Ishikawa (cell line): ENCODE measurements at regions not wholly inside any gene's neighbourhood (a gene's known extent, or its start where the extent isn't known, plus 50 kb on each side); places are given as distances from the start of the nearest gene placed in this dataset.

ENCODE experiments used
- CEBPB ChIP-seq: IDR thresholded peaks from 2 replicates; pipeline ENCODE4 v1.6.1; 2012
- CREB1 ChIP-seq: IDR thresholded peaks from 2 replicates; pipeline ENCODE4 v1.6.1; 2012; ENCODE audit warnings: low read depth
- EGR1 ChIP-seq: IDR thresholded peaks from 2 replicates; pipeline ENCODE4 v1.6.1; 2012
- EP300 ChIP-seq: IDR thresholded peaks from 2 replicates; pipeline ENCODE4 v1.6.1; 2012; ENCODE audit warnings: borderline replicate concordance
- FOXM1 ChIP-seq: IDR thresholded peaks from 2 replicates; pipeline ENCODE4 v1.6.1; 2012; ENCODE audit warnings: low read depth, borderline replicate concordance
- NFIC ChIP-seq: IDR thresholded peaks from 2 replicates; pipeline ENCODE4 v1.6.1; 2012
- RAD21 ChIP-seq: IDR thresholded peaks from 2 replicates; pipeline ENCODE4 v1.6.1; 2012; ENCODE audit warnings: low read depth
- TAF1 ChIP-seq: IDR thresholded peaks from 2 replicates; pipeline ENCODE4 v1.6.1; 2012; ENCODE audit warnings: low read depth, mild to moderate bottlenecking
- TCF12 ChIP-seq: IDR thresholded peaks from 2 replicates; pipeline ENCODE4 v1.6.1; 2012; ENCODE audit warnings: low read depth
- TEAD4 ChIP-seq: IDR thresholded peaks from 2 replicates; pipeline ENCODE4 v1.6.1; 2012
- YY1 ChIP-seq: IDR thresholded peaks from 2 replicates; pipeline ENCODE4 v1.6.1; 2012; ENCODE audit warnings: low read depth
- ZBTB7A ChIP-seq: IDR thresholded peaks from 2 replicates; pipeline ENCODE4 v1.6.1; 2012; ENCODE audit warnings: low read depth
- TF ChIP-seq, protein P1 (sequence below): IDR thresholded peaks from 2 replicates; pipeline ENCODE4 v1.6.1; 2012
- TF ChIP-seq, protein P2 (sequence below): IDR thresholded peaks from 2 replicates; pipeline ENCODE4 v1.6.1; 2012; ENCODE audit warnings: low read depth, mild to moderate bottlenecking
- TF ChIP-seq, protein P3 (sequence below): IDR thresholded peaks from 2 replicates; pipeline ENCODE4 v1.6.1; 2012

DNA sequence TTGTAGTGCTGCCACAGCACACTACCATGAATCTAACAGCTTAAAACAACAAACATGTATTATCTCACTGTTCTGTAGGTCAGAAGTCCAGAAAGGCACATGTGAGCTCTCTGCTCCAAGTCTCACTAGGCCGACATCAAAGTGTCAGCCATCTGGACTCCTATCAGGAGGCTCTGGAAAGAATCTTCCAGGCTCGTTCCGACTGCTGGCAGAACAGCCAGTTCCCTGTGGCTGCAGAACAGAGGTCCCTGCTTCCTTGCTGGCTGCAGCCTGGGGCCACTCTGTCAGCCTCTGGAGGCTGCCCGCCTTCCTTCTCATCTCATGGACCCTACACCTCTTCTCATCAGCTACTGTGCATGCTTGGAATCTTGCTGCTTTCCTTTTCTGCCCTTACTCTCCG, 168.9 kb downstream of the CBLN1 start:
- TF ChIP-seq CREB1 = no peak
- no peak for TF ChIP-seq NFIC
- TF ChIP-seq, protein P1, sequence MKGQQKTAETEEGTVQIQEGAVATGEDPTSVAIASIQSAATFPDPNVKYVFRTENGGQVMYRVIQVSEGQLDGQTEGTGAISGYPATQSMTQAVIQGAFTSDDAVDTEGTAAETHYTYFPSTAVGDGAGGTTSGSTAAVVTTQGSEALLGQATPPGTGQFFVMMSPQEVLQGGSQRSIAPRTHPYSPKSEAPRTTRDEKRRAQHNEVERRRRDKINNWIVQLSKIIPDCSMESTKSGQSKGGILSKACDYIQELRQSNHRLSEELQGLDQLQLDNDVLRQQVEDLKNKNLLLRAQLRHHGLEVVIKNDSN = no peak
- no peak for TF ChIP-seq RAD21
- no peak for TF ChIP-seq FOXM1
- TF ChIP-seq YY1 = no peak
- TF ChIP-seq EP300 = no peak
- no peak for TF ChIP-seq TEAD4

DNA sequence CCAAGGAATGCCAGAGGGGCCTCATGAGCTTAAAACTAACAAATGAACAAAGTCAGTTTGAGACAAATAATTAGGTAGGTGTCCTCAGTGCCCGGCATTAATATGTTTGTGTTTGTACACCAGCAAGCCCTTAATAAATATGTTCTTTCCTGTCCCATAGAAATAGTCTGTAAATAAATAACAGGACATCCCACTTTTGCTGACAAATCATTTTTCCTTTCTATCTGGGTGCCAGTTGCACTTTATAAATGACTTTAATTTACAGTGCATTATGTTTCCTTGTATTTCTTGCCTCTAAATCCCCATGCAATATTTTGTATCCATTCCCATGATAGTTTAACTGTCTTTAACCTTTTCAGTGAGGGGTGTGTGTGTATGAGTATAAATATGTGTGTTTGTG, 170.3 kb downstream of the CBLN1 start:
- TF ChIP-seq NFIC = no peak
- no peak for TF ChIP-seq TCF12
- no peak for TF ChIP-seq ZBTB7A
- TF ChIP-seq TAF1 = no peak
- no peak for TF ChIP-seq RAD21
- TF ChIP-seq FOXM1 = no peak
- TF ChIP-seq EP300 = no peak
- TF ChIP-seq CEBPB = no peak
- TF ChIP-seq, protein P1 = no peak
- no peak for TF ChIP-seq EGR1
- TF ChIP-seq, protein P2, sequence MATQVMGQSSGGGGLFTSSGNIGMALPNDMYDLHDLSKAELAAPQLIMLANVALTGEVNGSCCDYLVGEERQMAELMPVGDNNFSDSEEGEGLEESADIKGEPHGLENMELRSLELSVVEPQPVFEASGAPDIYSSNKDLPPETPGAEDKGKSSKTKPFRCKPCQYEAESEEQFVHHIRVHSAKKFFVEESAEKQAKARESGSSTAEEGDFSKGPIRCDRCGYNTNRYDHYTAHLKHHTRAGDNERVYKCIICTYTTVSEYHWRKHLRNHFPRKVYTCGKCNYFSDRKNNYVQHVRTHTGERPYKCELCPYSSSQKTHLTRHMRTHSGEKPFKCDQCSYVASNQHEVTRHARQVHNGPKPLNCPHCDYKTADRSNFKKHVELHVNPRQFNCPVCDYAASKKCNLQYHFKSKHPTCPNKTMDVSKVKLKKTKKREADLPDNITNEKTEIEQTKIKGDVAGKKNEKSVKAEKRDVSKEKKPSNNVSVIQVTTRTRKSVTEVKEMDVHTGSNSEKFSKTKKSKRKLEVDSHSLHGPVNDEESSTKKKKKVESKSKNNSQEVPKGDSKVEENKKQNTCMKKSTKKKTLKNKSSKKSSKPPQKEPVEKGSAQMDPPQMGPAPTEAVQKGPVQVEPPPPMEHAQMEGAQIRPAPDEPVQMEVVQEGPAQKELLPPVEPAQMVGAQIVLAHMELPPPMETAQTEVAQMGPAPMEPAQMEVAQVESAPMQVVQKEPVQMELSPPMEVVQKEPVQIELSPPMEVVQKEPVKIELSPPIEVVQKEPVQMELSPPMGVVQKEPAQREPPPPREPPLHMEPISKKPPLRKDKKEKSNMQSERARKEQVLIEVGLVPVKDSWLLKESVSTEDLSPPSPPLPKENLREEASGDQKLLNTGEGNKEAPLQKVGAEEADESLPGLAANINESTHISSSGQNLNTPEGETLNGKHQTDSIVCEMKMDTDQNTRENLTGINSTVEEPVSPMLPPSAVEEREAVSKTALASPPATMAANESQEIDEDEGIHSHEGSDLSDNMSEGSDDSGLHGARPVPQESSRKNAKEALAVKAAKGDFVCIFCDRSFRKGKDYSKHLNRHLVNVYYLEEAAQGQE = no peak
- no peak for TF ChIP-seq YY1

DNA sequence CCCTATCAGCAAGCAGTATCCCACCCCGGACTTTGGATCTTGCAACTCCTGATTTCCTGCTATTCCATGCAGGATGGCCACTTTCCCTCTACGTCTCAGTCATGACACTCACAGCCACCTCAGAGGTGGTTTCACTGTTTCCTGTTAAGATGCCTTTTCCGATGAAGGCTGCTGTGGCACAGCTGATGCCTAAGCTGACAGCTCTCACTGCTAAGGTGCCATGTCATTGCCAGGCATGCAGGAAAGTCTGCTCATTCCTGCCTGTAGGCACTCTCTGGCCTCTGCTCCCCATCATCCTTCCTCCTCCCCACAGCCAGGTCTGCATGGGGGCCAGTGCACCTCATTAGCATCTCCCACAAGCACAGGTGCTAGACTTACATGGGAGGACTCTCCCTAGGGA, 173.0 kb downstream of the CBLN1 start:
- no peak for TF ChIP-seq TAF1
- no peak for TF ChIP-seq EGR1
- no peak for TF ChIP-seq FOXM1
- TF ChIP-seq EP300 = no peak
- no peak for TF ChIP-seq NFIC
- no peak for TF ChIP-seq TEAD4
- TF ChIP-seq CREB1 = no peak
- TF ChIP-seq TCF12 = no peak
- no peak for TF ChIP-seq CEBPB
- TF ChIP-seq YY1 = no peak
- TF ChIP-seq, protein P1 = no peak
- TF ChIP-seq RAD21 = no peak
- no peak for TF ChIP-seq ZBTB7A
- TF ChIP-seq, protein P3, sequence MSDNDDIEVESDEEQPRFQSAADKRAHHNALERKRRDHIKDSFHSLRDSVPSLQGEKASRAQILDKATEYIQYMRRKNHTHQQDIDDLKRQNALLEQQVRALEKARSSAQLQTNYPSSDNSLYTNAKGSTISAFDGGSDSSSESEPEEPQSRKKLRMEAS = no peak

DNA sequence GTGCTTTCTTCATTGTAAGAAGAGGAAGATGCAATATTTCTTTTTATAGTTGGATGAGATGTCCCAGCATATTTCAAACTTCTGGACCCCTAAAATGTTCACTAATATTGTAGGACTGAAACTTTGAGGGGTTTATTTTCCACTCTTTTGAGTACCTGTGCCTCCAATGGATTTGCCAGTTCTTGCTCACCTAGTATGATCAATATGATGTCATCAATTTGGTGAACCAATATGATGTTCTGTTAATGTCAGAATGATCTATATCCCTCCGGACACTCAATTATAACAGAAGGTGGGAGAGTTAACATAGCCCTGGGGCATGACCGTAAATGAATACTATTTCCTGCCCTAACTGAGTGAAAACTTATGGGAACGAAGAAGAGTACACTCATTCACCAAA, 178.3 kb downstream of the CBLN1 start:
- TF ChIP-seq ZBTB7A = no peak
- TF ChIP-seq, protein P2 = no peak
- TF ChIP-seq FOXM1 = no peak
- TF ChIP-seq TCF12 = no peak
- TF ChIP-seq TEAD4 = no peak
- no peak for TF ChIP-seq CEBPB
- TF ChIP-seq, protein P1 = no peak
- TF ChIP-seq EP300 = no peak
- no peak for TF ChIP-seq NFIC
- TF ChIP-seq, protein P3 = no peak
- no peak for TF ChIP-seq TAF1
- no peak for TF ChIP-seq YY1
- TF ChIP-seq EGR1 = no peak
- no peak for TF ChIP-seq RAD21
- TF ChIP-seq CREB1 = no peak

DNA sequence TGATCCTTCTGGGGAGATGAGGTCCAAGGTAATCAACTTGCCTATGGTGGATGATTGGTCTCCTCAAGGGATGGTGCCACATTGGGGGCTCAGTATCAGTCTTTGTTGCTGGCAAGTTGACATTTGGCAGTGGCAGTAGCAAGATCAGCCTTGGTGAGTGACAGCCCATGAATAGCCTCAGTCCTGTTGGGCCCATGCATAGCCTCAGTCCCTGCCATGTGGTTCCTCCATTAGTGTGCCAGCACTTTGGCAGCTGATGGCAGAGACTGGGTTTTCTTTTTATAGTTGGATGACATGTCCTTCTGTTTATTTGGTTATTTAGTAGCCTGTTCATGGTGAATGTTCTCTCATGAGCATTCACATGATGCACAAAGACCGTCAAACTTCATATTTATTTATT, 179.6 kb downstream of the CBLN1 start:
- TF ChIP-seq, protein P1 = no peak
- TF ChIP-seq TCF12 (no peak), CEBPB (no peak), CREB1 (no peak)
- TF ChIP-seq, protein P3 = no peak
